ENCODE measurements at regions not wholly inside any gene's neighbourhood (a gene's known extent, or its start where the extent isn't known, plus 50 kb on each side); places are given as distances from the start of the nearest gene placed in this dataset.

DNA sequence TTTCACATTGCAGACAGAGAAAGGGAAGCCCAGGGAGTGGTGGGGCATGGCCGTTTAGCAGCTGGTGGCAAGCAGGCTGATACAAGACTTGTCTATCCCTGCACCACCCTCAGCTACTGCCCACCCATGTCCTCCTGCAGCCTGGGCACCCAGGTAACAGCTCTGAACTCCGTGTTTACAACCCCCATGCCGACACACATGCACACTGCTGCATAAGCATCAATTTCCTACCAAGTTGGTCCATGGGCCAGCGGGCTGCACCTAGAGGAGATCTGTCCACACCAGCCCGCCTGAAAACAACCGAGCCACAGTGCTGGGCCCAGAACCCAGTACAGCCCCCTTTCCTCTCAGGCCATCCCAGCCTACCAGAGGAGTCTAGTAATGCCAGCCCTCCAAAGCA is 75.9 kb upstream of the C14orf180 start:
- no peak for TF ChIP-seq POLR2A (IDR thresholded peaks at IDR 0.05; ENCODE audit: low read length)
- TF ChIP-seq GATA1 (IDR thresholded peaks at IDR 0.05; ENCODE audit: low read depth, low read length) = no peak

Data from erythroblast (primary cell).